Keratinocyte (primary cell): ENCODE measurements at regions not wholly inside any gene's neighbourhood (a gene's known extent, or its start where the extent isn't known, plus 50 kb on each side); places are given as distances from the start of the nearest gene placed in this dataset.

Experiments
- DNase-seq: peaks from one replicate; pipeline ENCODE4 v3.0.0-alpha.2; 2011; ENCODE audit warnings: low read depth, missing footprints, low spot score
- FAIRE-seq: peaks from 2 replicates; lab custom pipeline; 2011; peaks lifted over from hg19 to GRCh38; lab: Jason Lieb, UNC
- H2AFZ ChIP-seq: 2 replicates; pipeline ENCODE4 v1.6.0; 2012; ENCODE audit warnings: low read length, control low read depth, inconsistent platforms; ENCODE audit not compliant: control insufficient read depth
- H3K27ac ChIP-seq: 2 replicates; pipeline ENCODE4 v1.5.1; 2011; ENCODE audit warnings: low read length; ENCODE audit not compliant: control insufficient read depth, insufficient read depth
- H3K27me3 ChIP-seq: 3 replicates; pipeline ENCODE4 v1.6.0; 2011; ENCODE audit warnings: low read length; ENCODE audit not compliant: control insufficient read depth, insufficient read depth; ENCODE audit errors: extremely low read depth
- H3K36me3 ChIP-seq, 2 experiments: 2 replicates in 1 of 2; 3 replicates in 1 of 2; pipeline ENCODE4 v1.5.1; 2011; ENCODE audit warnings: low read length in 2 of 2, mild to moderate bottlenecking in 1 of 2; ENCODE audit not compliant: control insufficient read depth in 2 of 2, insufficient read depth in 2 of 2; ENCODE audit errors: extremely low read depth in 1 of 2
- H3K4me1 ChIP-seq: 3 replicates; pipeline ENCODE4 v1.5.1; 2011; ENCODE audit warnings: low read length; ENCODE audit not compliant: control insufficient read depth, insufficient read depth; ENCODE audit errors: extremely low read depth
- H3K4me2 ChIP-seq: 3 replicates; pipeline ENCODE4 v1.6.0; 2011; ENCODE audit warnings: low read depth, low read length; ENCODE audit not compliant: control insufficient read depth, insufficient read depth; ENCODE audit errors: extremely low read depth
- H3K4me3 ChIP-seq, 3 experiments: fragments of 200-600 bp in 1 of 3; sonication (generic) in 1 of 3; 2 replicates in 2 of 3; 3 replicates in 1 of 3; pipeline ENCODE4 v1.5.1; 2011 to 2016; ENCODE audit warnings: low read length in 3 of 3, mild to moderate bottlenecking in 3 of 3, control low read depth in 2 of 3, inconsistent platforms in 1 of 3, low read depth in 1 of 3, mixed read lengths in 1 of 3, mixed run types in 1 of 3, moderate library complexity in 1 of 3; ENCODE audit not compliant: control insufficient read depth in 2 of 3, insufficient read depth in 2 of 3; ENCODE audit errors: extremely low read depth in 1 of 3
- H3K79me2 ChIP-seq: 2 replicates; pipeline ENCODE4 v1.6.0; 2012; ENCODE audit warnings: low read length; ENCODE audit not compliant: control insufficient read depth, insufficient read depth
- H3K9ac ChIP-seq: 3 replicates; pipeline ENCODE4 v1.6.0; 2011; ENCODE audit warnings: low read length; ENCODE audit not compliant: control insufficient read depth, insufficient read depth; ENCODE audit errors: extremely low read depth
- H3K9me1 ChIP-seq: 3 replicates; pipeline ENCODE4 v1.6.0; 2011; ENCODE audit warnings: low read length; ENCODE audit not compliant: control insufficient read depth, insufficient read depth; ENCODE audit errors: extremely low read depth
- H3K9me3 ChIP-seq: 2 replicates; pipeline ENCODE4 v1.5.1; 2012; ENCODE audit warnings: low read depth, low read length; ENCODE audit not compliant: control insufficient read depth
- H4K20me1 ChIP-seq: 3 replicates; pipeline ENCODE4 v1.6.0; 2011; ENCODE audit warnings: low read length; ENCODE audit not compliant: control insufficient read depth, insufficient read depth; ENCODE audit errors: extremely low read depth
- CTCF ChIP-seq, 3 experiments: IDR thresholded peaks in 1 of 3; conservative IDR thresholded peaks in 1 of 3; optimal IDR thresholded peaks in 1 of 3; 2 replicates in 2 of 3; 3 replicates in 1 of 3; pipeline versions ENCODE3 to v1.5.1; 2011; ENCODE audit warnings: low read length in 3 of 3, mild to moderate bottlenecking in 3 of 3, moderate library complexity in 2 of 3, control low read depth in 1 of 3, inconsistent platforms in 1 of 3; ENCODE audit not compliant: insufficient read depth in 2 of 3; ENCODE audit errors: extremely low read depth in 1 of 3
- EZH2 ChIP-seq: IDR thresholded peaks from one replicate; pipeline ENCODE4 v1.6.1; 2012; ENCODE audit warnings: inconsistent platforms, mild to moderate bottlenecking, low read length, moderate library complexity
- dilution Hi-C: fragments of 300-500 bp; cut with MboI; formaldehyde crosslinking; loops from one replicate; pipeline ENCODE4 v1.7.0; 2020; ENCODE audit warnings: low sequenced_read_pairs; ENCODE audit not compliant: extremely low pct_ligation_motif_present

- no peak for DNase-seq
- Histone ChIP-seq H2AFZ (no peak overlapping the region), H3K79me2 (no peaks in the 10 kb centered on the region), H3K36me3 (no peaks in the 10 kb centered on the region), H3K9me1 (no peaks in the 10 kb centered on the region), H3K4me2 (no peak overlapping the region), H3K27me3 (no peaks in the 10 kb centered on the region), H3K4me1 (no peaks in the 10 kb centered on the region), H3K27ac (no peak overlapping the region), H3K9ac (no peak overlapping the region), H3K9me3 (no peaks in the 10 kb centered on the region), H3K4me3 (no peak overlapping the region), H4K20me1 (no peaks in the 10 kb centered on the region)
- dilution Hi-C loops = no loop called here
- TF ChIP-seq CTCF (optimal IDR thresholded peaks at IDR 0.05 in 1 of 3, IDR thresholded peaks at IDR 0.05 in 1 of 3, conservative IDR thresholded peaks at IDR 0.05 in 1 of 3; ENCODE audit: extremely low read depth in 1 of 3, insufficient read depth in 2 of 3, low read length in 3 of 3) = no peak
- TF ChIP-seq EZH2 = no peak
- no peak for FAIRE-seq
Observed at GRCh38 chr6:115468272-115469005, 592.3 kb downstream of the FRK start.

DNA sequence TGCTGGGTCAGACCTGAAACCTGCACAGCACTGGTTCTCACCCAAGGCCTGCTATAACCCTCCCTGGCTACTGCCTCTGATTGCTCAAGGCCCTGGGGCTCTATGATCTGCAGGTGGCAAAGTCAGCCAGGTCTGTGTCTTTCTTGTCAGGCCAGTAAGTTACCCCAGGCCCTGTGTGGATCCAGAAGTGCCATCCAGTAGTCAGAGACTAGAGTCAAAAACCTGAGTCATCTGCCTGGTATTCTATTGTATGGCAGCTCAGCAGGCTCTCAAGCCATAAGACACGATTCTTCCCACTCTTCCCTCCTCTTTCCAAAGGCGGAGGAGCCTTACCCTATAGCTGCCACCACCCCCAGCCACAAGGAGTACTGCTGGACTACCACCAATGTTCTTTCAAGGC is 593.0 kb downstream of the FRK start:
- Histone ChIP-seq H2AFZ (no peak overlapping the region), H3K4me3 (no peak overlapping the region), H3K27me3 (no peaks in the 10 kb centered on the region), H3K4me2 (no peak overlapping the region), H3K27ac (no peak overlapping the region), H3K4me1 (no peaks in the 10 kb centered on the region), H3K9me3 (no peaks in the 10 kb centered on the region), H3K36me3 (no peaks in the 10 kb centered on the region), H3K9me1 (no peaks in the 10 kb centered on the region), H4K20me1 (no peaks in the 10 kb centered on the region), H3K79me2 (no peaks in the 10 kb centered on the region), H3K9ac (no peak overlapping the region)
- dilution Hi-C loops = no loop called here
- TF ChIP-seq CTCF (optimal IDR thresholded peaks at IDR 0.05 in 1 of 3, IDR thresholded peaks at IDR 0.05 in 1 of 3, conservative IDR thresholded peaks at IDR 0.05 in 1 of 3; ENCODE audit: extremely low read depth in 1 of 3, insufficient read depth in 2 of 3, low read length in 3 of 3) = no peak
- DNase-seq (no peak), FAIRE-seq (no peak)
